Neural cell (in vitro differentiated cells): ENCODE measurements at regions not wholly inside any gene's neighbourhood (a gene's known extent, or its start where the extent isn't known, plus 50 kb on each side); places are given as distances from the start of the nearest gene placed in this dataset.

Experiments used
- H2AFZ ChIP-seq: fragments of 200-600, 300-800 bp; sonication (generic), shearing (Covaris generic); 2 replicates; pipeline ENCODE4 v1.6.0; 2014; ENCODE audit warnings: low read depth, mild to moderate bottlenecking, antibody characterized with exemption, low read length, moderate library complexity
- H3F3A ChIP-seq: fragments of 200-600 bp; shearing (Covaris generic); 2 replicates; pipeline ENCODE4 v1.6.1; 2016; ENCODE audit warnings: mild to moderate bottlenecking, moderate library complexity, mixed read lengths, antibody characterized with exemption, low read length; ENCODE audit not compliant: insufficient read depth, poor library complexity, severe bottlenecking
- H3K27ac ChIP-seq: fragments of 200-600, 300-800 bp; sonication (generic), shearing (Covaris generic); 2 replicates; pipeline ENCODE4 v1.5.1; 2014; ENCODE audit warnings: mild to moderate bottlenecking, low read length, moderate library complexity
- H3K27me3 ChIP-seq: fragments of 300-800, 200-600 bp; sonication (generic), shearing (Covaris generic); 2 replicates; pipeline ENCODE4 v1.6.0; 2014; ENCODE audit warnings: mild to moderate bottlenecking, low read depth, low read length, moderate library complexity; ENCODE audit not compliant: insufficient read depth
- H3K36me3 ChIP-seq: fragments of 300-800, 200-600 bp; sonication (generic), shearing (Covaris generic); 2 replicates; pipeline ENCODE4 v1.5.1; 2014; ENCODE audit warnings: mild to moderate bottlenecking, antibody characterized with exemption, low read length, moderate library complexity; ENCODE audit not compliant: insufficient read depth
- H3K4me2 ChIP-seq: fragments of 300-800, 200-600 bp; sonication (generic), shearing (Covaris generic); 2 replicates; pipeline ENCODE4 v1.6.0; 2014; ENCODE audit warnings: mild to moderate bottlenecking, low read length
- H3K4me3 ChIP-seq: fragments of 300-800, 200-600 bp; sonication (generic), shearing (Covaris generic); 2 replicates; pipeline ENCODE4 v1.5.1; 2014; ENCODE audit warnings: mild to moderate bottlenecking, low read length, moderate library complexity
- H3K79me2 ChIP-seq: fragments of 200-600 bp; shearing (Covaris generic); replicated peaks from 2 replicates; pipeline ENCODE4 v1.6.0; 2014; ENCODE audit warnings: mild to moderate bottlenecking, low read length, moderate library complexity; ENCODE audit not compliant: insufficient read depth
- H3K9ac ChIP-seq: fragments of 300-800, 200-600 bp; sonication (generic), shearing (Covaris generic); 2 replicates; pipeline ENCODE4 v1.6.1; 2016; ENCODE audit warnings: mild to moderate bottlenecking, low read length, mixed read lengths
- H3K9me2 ChIP-seq: fragments of 200-600 bp; shearing (Covaris generic); 2 replicates; pipeline ENCODE4 v1.6.1; 2016; ENCODE audit warnings: mild to moderate bottlenecking, low read length, mixed read lengths; ENCODE audit not compliant: insufficient read depth
- H3K9me3 ChIP-seq: fragments of 200-600, 300-800 bp; sonication (generic), shearing (Covaris generic); 2 replicates; pipeline ENCODE4 v1.6.1; 2016; ENCODE audit warnings: mild to moderate bottlenecking, mixed run types, low read length, moderate library complexity, mixed read lengths
- H4K20me1 ChIP-seq: fragments of 200-600 bp; shearing (Covaris generic); 2 replicates; pipeline ENCODE4 v1.6.1; 2016; ENCODE audit warnings: mild to moderate bottlenecking, mixed run types; ENCODE audit not compliant: insufficient read depth
- EP300 ChIP-seq: fragments of 450-650 bp; conservative IDR thresholded peaks from 2 replicates; pipeline ENCODE4 v1.6.1; 2014; ENCODE audit warnings: antibody characterized with exemption, mild to moderate bottlenecking, moderate library complexity; ENCODE audit not compliant: poor library complexity, severe bottlenecking
- EZH2 ChIP-seq: fragments of 200-600, 300-800 bp; shearing (Covaris generic), sonication (generic); IDR thresholded peaks from 2 replicates; pipeline ENCODE4 v1.6.1; 2014; ENCODE audit warnings: antibody characterized with exemption, low read length, borderline replicate concordance, mild to moderate bottlenecking; ENCODE audit not compliant: insufficient read depth, poor library complexity, severe bottlenecking
- MXI1 ChIP-seq: fragments of 450-650 bp; conservative IDR thresholded peaks from 2 replicates; pipeline ENCODE4 v1.6.1; 2014; ENCODE audit warnings: antibody characterized with exemption, mild to moderate bottlenecking; ENCODE audit not compliant: poor library complexity, severe bottlenecking
- POLR2AphosphoS5 ChIP-seq: IDR thresholded peaks from 2 replicates; pipeline ENCODE4 v1.6.1; 2012
- RAD21 ChIP-seq: fragments of 450-650 bp; conservative IDR thresholded peaks from 2 replicates; pipeline ENCODE4 v1.6.1; 2014; ENCODE audit warnings: antibody characterized with exemption, mild to moderate bottlenecking, moderate library complexity
- REST ChIP-seq: IDR thresholded peaks from 2 replicates; pipeline ENCODE4 v1.6.1; 2012; ENCODE audit warnings: borderline replicate concordance
- SMC3 ChIP-seq: fragments of 450-650 bp; conservative IDR thresholded peaks from 2 replicates; pipeline ENCODE4 v1.6.1; 2014; ENCODE audit warnings: antibody characterized with exemption, mild to moderate bottlenecking, moderate library complexity; ENCODE audit not compliant: poor library complexity
- TAF1 ChIP-seq: IDR thresholded peaks from 2 replicates; pipeline ENCODE4 v1.6.1; 2012; ENCODE audit warnings: low read depth
- TF ChIP-seq, protein P1 (sequence below): fragments of 450-650 bp; IDR thresholded peaks from 2 replicates; pipeline ENCODE4 v1.5.1; 2014; ENCODE audit warnings: antibody characterized with exemption, mild to moderate bottlenecking, moderate library complexity; ENCODE audit not compliant: poor library complexity, severe bottlenecking

DNA sequence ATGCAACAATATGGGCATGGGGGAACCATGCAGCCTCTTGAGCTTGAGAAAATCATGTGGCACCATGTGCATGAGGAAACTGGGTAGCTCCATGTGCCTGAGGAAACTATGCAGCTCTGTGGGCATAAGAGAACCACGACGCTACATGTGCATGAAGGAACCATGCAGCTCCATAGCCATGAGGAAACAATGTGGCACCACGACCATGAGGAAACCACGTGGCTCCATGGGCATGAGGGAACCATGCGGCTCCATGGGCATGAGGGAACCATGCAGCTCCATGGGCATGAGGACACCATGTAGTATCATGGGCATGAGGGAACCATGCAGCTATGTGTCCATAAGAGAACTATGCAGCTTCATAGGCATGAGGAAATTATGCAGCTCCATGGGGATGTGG, 140.8 kb downstream of the CAVIN4 start:
- Histone ChIP-seq H3K9me2 (no peaks in the 10 kb centered on the region), H2AFZ (no peak overlapping the region), H3K36me3 (no peaks in the 10 kb centered on the region), H3K79me2 (no peaks in the 10 kb centered on the region), H4K20me1 (no peaks in the 10 kb centered on the region), H3K4me2 (no peak overlapping the region), H3F3A (no peaks in the 10 kb centered on the region), H3K27ac (no peak overlapping the region), H3K27me3 (no peaks in the 10 kb centered on the region), H3K9me3 (no peaks in the 10 kb centered on the region), H3K9ac (no peak overlapping the region), H3K4me3 (no peak overlapping the region)
- TF ChIP-seq EZH2: no peak
- TF ChIP-seq, protein P1, sequence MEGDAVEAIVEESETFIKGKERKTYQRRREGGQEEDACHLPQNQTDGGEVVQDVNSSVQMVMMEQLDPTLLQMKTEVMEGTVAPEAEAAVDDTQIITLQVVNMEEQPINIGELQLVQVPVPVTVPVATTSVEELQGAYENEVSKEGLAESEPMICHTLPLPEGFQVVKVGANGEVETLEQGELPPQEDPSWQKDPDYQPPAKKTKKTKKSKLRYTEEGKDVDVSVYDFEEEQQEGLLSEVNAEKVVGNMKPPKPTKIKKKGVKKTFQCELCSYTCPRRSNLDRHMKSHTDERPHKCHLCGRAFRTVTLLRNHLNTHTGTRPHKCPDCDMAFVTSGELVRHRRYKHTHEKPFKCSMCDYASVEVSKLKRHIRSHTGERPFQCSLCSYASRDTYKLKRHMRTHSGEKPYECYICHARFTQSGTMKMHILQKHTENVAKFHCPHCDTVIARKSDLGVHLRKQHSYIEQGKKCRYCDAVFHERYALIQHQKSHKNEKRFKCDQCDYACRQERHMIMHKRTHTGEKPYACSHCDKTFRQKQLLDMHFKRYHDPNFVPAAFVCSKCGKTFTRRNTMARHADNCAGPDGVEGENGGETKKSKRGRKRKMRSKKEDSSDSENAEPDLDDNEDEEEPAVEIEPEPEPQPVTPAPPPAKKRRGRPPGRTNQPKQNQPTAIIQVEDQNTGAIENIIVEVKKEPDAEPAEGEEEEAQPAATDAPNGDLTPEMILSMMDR: no peak
- no peak for TF ChIP-seq REST
- no peak for TF ChIP-seq RAD21
- no peak for TF ChIP-seq SMC3
- no peak for TF ChIP-seq TAF1
- no peak for TF ChIP-seq MXI1
- no peak for TF ChIP-seq EP300
- no peak for TF ChIP-seq POLR2AphosphoS5

DNA sequence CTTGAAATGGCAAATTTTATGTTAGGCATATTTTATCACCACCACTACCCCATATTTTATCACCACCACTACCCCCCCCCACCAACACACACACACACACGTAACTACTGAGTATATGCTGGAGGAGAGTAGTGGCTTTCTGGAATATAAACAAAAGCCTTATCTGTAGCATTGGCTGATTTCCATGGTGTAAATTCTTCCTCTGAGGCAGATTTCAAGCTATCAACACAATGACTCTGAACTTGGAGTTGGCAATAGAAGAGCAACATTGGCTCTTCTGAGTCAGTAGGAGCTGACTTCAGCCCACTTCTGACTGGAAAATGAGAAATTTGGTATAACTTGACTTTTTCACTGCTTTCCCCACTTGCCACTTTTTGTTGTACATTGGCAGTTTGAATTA, 143.0 kb downstream of the CAVIN4 start:
- H3K27ac ChIP-seq: no peak overlapping the region
- no peak overlapping the region for H3K4me3 ChIP-seq
- no peaks in the 10 kb centered on the region for H4K20me1 ChIP-seq
- no peak overlapping the region for H3K9ac ChIP-seq
- H2AFZ ChIP-seq: no peak overlapping the region
- H3K27me3 ChIP-seq: no peaks in the 10 kb centered on the region
- no peaks in the 10 kb centered on the region for H3K9me3 ChIP-seq
- no peaks in the 10 kb centered on the region for H3K79me2 ChIP-seq
- no peaks in the 10 kb centered on the region for H3F3A ChIP-seq
- H3K36me3 ChIP-seq: no peaks in the 10 kb centered on the region
- no peak overlapping the region for H3K4me2 ChIP-seq
- TF ChIP-seq REST (no peak), SMC3 (no peak), TAF1 (no peak), RAD21 (no peak), POLR2AphosphoS5 (no peak), EZH2 (no peak), MXI1 (no peak), EP300 (no peak)
- TF ChIP-seq, protein P1: no peak
- no peaks in the 10 kb centered on the region for H3K9me2 ChIP-seq
